ENCODE measurements at regions not wholly inside any gene's neighbourhood (a gene's known extent, or its start where the extent isn't known, plus 50 kb on each side); places are given as distances from the start of the nearest gene placed in this dataset.

- TF ChIP-seq POLR2A (IDR thresholded peaks at IDR 0.05), result no peak
- TF ChIP-seq EP300 (IDR thresholded peaks at IDR 0.05), result no peak
- no peak for TF ChIP-seq CTCF (IDR thresholded peaks at IDR 0.05)
- Histone ChIP-seq H3K4me3 (no peak overlapping the region), H3K27me3 (no peaks in the 10 kb centered on the region), H3K9me3 (no peaks in the 10 kb centered on the region), H3K36me3 (no peaks in the 10 kb centered on the region), H3K27ac (no peak overlapping the region), H3K4me1 (ENCODE audit: insufficient read depth) (no peaks in the 10 kb centered on the region)
- DNase-seq, result no peak
- intact Hi-C loops (cut with DNase I), result no loop called here
These were observed 247.6 kb upstream of the CNKSR2 start for GRCh38 chrX:21126661-21127060.

- Histone ChIP-seq H3K27ac (no peak overlapping the region), H3K4me1 (ENCODE audit: insufficient read depth) (no peaks in the 10 kb centered on the region), H3K36me3 (no peaks in the 10 kb centered on the region), H3K4me3 (no peak overlapping the region), H3K27me3 (no peaks in the 10 kb centered on the region), H3K9me3 (no peaks in the 10 kb centered on the region)
- no peak for TF ChIP-seq CTCF (IDR thresholded peaks at IDR 0.05)
- TF ChIP-seq POLR2A (IDR thresholded peaks at IDR 0.05), result no peak
- no peak for TF ChIP-seq EP300 (IDR thresholded peaks at IDR 0.05)
- WGBS, 3 donors, result 69 to 70% (median 69%) methylated on average over 3 of the region's 3 CpGs
- intact Hi-C loops (cut with DNase I), result no loop called here
- no peak for DNase-seq
These were observed 242.9 kb upstream of the CNKSR2 start for GRCh38 chrX:21131346-21131745.

- WGBS, 3 donors, result 56 to 69% (median 63%) methylated on average over 2 of the region's 2 CpGs
These were observed 242.4 kb upstream of the CNKSR2 start for GRCh38 chrX:21131786-21132185.

GRCh38 chrX:21132686-21133393 is 241.4 kb upstream of the CNKSR2 start:
- WGBS, 3 donors, result 66 to 71% (median 68%) methylated on average over 4 of the region's 4 CpGs
- DNase-seq, result no peak
- no peak for TF ChIP-seq CTCF (IDR thresholded peaks at IDR 0.05)
- TF ChIP-seq POLR2A (IDR thresholded peaks at IDR 0.05), result no peak
- Histone ChIP-seq H3K4me3 (no peak overlapping the region), H3K27ac (no peak overlapping the region), H3K9me3 (no peaks in the 10 kb centered on the region), H3K4me1 (ENCODE audit: insufficient read depth) (no peaks in the 10 kb centered on the region), H3K27me3 (no peaks in the 10 kb centered on the region), H3K36me3 (no peaks in the 10 kb centered on the region)
- intact Hi-C loops (cut with DNase I), result no loop called here

More at GRCh38 chrX:21131786-21132185, 242.4 kb upstream of the CNKSR2 start:
- TF ChIP-seq CTCF (IDR thresholded peaks at IDR 0.05) (no peak), POLR2A (IDR thresholded peaks at IDR 0.05) (no peak), EP300 (IDR thresholded peaks at IDR 0.05) (no peak)
- Histone ChIP-seq H3K27ac (no peak overlapping the region), H3K36me3 (no peaks in the 10 kb centered on the region), H3K9me3 (no peaks in the 10 kb centered on the region), H3K4me3 (no peak overlapping the region), H3K27me3 (no peaks in the 10 kb centered on the region), H3K4me1 (ENCODE audit: insufficient read depth) (no peaks in the 10 kb centered on the region)
- DNase-seq, result no peak
- intact Hi-C loops (cut with DNase I), result no loop called here

All from ovary (tissue), 7 donors.